GM23338 (cell line): ENCODE measurements at regions not wholly inside any gene's neighbourhood (a gene's known extent, or its start where the extent isn't known, plus 50 kb on each side); places are given as distances from the start of the nearest gene placed in this dataset.
"Not testable (repeated sequence)": the region's sequence is repeated elsewhere in the genome, so short reads cannot be mapped to it uniquely, and the experiment has no call there.

Source experiments
- EZH2 ChIP-seq: fragments of 200-600 bp; sonication (generic); IDR thresholded peaks from one replicate; pipeline ENCODE4 v1.8.0; 2017; ENCODE audit warnings: antibody characterized with exemption, mild to moderate bottlenecking, low read depth; ENCODE audit not compliant: unreplicated experiment
- EZH2phosphoT487 ChIP-seq: fragments of 200-600 bp; sonication (generic); IDR thresholded peaks from one replicate; pipeline ENCODE4 v1.8.1; 2018; ENCODE audit warnings: antibody characterized with exemption; ENCODE audit not compliant: unreplicated experiment
- NANOG ChIP-seq: IDR thresholded peaks from 2 replicates; pipeline ENCODE4 v1.6.1; 2016; ENCODE audit warnings: antibody characterized with exemption, borderline replicate concordance
- POLR2AphosphoS5 ChIP-seq: IDR thresholded peaks from 2 replicates; pipeline ENCODE4 v1.6.1; 2016; ENCODE audit warnings: antibody characterized with exemption, low read depth
- TF ChIP-seq, protein P1 (sequence below), 2 experiments: fragments of 200-600 bp in 1 of 2; sonication (generic) in 1 of 2; conservative IDR thresholded peaks; 2 replicates each; pipeline versions ENCODE4 v1.5.1 to v1.6.1; 2016 to 2017; ENCODE audit warnings: antibody characterized with exemption in 2 of 2, low read depth in 2 of 2, mild to moderate bottlenecking in 2 of 2, moderate library complexity in 1 of 2

DNA sequence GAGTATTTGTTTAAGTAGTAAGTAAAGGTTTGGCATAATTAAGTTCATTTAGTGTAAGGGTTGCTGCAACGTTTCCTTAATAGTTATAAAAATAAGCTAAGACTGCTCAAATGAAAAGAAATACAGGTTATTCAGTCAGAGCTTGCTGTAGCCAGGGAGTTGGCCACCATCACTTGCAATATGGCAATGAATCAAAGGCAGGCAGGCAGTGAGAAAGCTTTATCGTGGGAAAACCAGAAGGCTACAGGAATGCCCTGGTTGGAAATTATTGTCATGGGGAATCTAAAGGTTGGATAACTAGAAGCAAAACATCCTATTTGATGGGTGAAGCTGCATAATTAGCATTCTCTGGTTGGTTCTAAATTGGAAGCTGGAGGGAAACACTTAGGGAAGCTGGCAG is 1286.4 kb upstream of the CDH18 start:
- TF ChIP-seq EZH2phosphoT487, NANOG, EZH2, POLR2AphosphoS5: not testable (repeated sequence)
- TF ChIP-seq, protein P1, sequence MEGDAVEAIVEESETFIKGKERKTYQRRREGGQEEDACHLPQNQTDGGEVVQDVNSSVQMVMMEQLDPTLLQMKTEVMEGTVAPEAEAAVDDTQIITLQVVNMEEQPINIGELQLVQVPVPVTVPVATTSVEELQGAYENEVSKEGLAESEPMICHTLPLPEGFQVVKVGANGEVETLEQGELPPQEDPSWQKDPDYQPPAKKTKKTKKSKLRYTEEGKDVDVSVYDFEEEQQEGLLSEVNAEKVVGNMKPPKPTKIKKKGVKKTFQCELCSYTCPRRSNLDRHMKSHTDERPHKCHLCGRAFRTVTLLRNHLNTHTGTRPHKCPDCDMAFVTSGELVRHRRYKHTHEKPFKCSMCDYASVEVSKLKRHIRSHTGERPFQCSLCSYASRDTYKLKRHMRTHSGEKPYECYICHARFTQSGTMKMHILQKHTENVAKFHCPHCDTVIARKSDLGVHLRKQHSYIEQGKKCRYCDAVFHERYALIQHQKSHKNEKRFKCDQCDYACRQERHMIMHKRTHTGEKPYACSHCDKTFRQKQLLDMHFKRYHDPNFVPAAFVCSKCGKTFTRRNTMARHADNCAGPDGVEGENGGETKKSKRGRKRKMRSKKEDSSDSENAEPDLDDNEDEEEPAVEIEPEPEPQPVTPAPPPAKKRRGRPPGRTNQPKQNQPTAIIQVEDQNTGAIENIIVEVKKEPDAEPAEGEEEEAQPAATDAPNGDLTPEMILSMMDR (conservative IDR thresholded peaks at IDR 0.05; ENCODE audit: low read depth in 2 of 2): not testable (repeated sequence)
